ENCODE measurements at regions not wholly inside any gene's neighbourhood (a gene's known extent, or its start where the extent isn't known, plus 50 kb on each side); places are given as distances from the start of the nearest gene placed in this dataset.
"Not testable (repeated sequence)": the region's sequence is repeated elsewhere in the genome, so short reads cannot be mapped to it uniquely, and the experiment has no call there.

- no peak for DNase-seq (ENCODE audit: low read depth)
These were observed 273.1 kb downstream of the XPNPEP1 start for GRCh38 chr10:109650228-109650627.

- DNase-seq (ENCODE audit: low read depth) = no peak
These were observed 275.7 kb downstream of the XPNPEP1 start for GRCh38 chr10:109647627-109648026.

GRCh38 chr10:109633846-109634245 is 289.5 kb downstream of the XPNPEP1 start:
- DNase-seq (ENCODE audit: low read depth) = no peak

GRCh38 chr10:109633017-109633416 is 290.3 kb downstream of the XPNPEP1 start:
- not testable (repeated sequence) for DNase-seq (ENCODE audit: low read depth)

- DNase-seq (ENCODE audit: low read depth) = no peak
These were observed 298.4 kb downstream of the XPNPEP1 start for GRCh38 chr10:109624939-109625338.

GRCh38 chr10:109622566-109622965 is 300.7 kb downstream of the XPNPEP1 start:
- DNase-seq (ENCODE audit: low read depth) = no peak

GRCh38 chr10:109620396-109620795 is 302.9 kb downstream of the XPNPEP1 start:
- DNase-seq (ENCODE audit: low read depth) = no peak

GRCh38 chr10:109619914-109620313 is 303.4 kb downstream of the XPNPEP1 start:
- DNase-seq (ENCODE audit: low read depth) = no peak

- DNase-seq (ENCODE audit: low read depth) = no peak
These were observed 304.6 kb downstream of the XPNPEP1 start for GRCh38 chr10:109618748-109619147.

GRCh38 chr10:109618301-109618700 is 305.0 kb downstream of the XPNPEP1 start:
- no peak for DNase-seq (ENCODE audit: low read depth)

- DNase-seq (ENCODE audit: low read depth) = no peak
These were observed 306.8 kb downstream of the XPNPEP1 start for GRCh38 chr10:109616359-109616980.

- not testable (repeated sequence) for DNase-seq (ENCODE audit: low read depth)
These were observed 328.0 kb downstream of the XPNPEP1 start for GRCh38 chr10:109595356-109595755.

- DNase-seq (ENCODE audit: low read depth) = no peak
These were observed 329.6 kb downstream of the XPNPEP1 start for GRCh38 chr10:109593682-109594081.

- no peak for DNase-seq (ENCODE audit: low read depth)
These were observed 330.9 kb downstream of the XPNPEP1 start for GRCh38 chr10:109592391-109592790.

GRCh38 chr10:109591601-109592000 is 331.7 kb downstream of the XPNPEP1 start:
- DNase-seq (ENCODE audit: low read depth) = no peak

GRCh38 chr10:109588259-109588658 is 335.1 kb downstream of the XPNPEP1 start:
- no peak for DNase-seq (ENCODE audit: low read depth)

- DNase-seq (ENCODE audit: low read depth) = no peak
These were observed 335.9 kb downstream of the XPNPEP1 start for GRCh38 chr10:109587366-109587765.

- no peak for DNase-seq (ENCODE audit: low read depth)
These were observed 366.9 kb downstream of the XPNPEP1 start for GRCh38 chr10:109556399-109556798.

GRCh38 chr10:109542050-109542603 is 381.2 kb downstream of the XPNPEP1 start:
- not testable (repeated sequence) for DNase-seq (ENCODE audit: low read depth)

- DNase-seq (ENCODE audit: low read depth) = no peak
These were observed 389.1 kb downstream of the XPNPEP1 start for GRCh38 chr10:109534193-109534592.

- no peak for DNase-seq (ENCODE audit: low read depth)
These were observed 394.1 kb downstream of the XPNPEP1 start for GRCh38 chr10:109529258-109529657.

GRCh38 chr10:109517748-109518147 is 405.6 kb downstream of the XPNPEP1 start:
- no peak for DNase-seq (ENCODE audit: low read depth)

GRCh38 chr10:109504401-109504800 is 418.9 kb downstream of the XPNPEP1 start:
- DNase-seq (ENCODE audit: low read depth) = no peak

GRCh38 chr10:109487691-109488090 is 435.6 kb downstream of the XPNPEP1 start:
- DNase-seq (ENCODE audit: low read depth) = no peak

All from HS-27A (cell line).